T-helper 1 cell (primary cell): ENCODE measurements at regions not wholly inside any gene's neighbourhood (a gene's known extent, or its start where the extent isn't known, plus 50 kb on each side); places are given as distances from the start of the nearest gene placed in this dataset.
"Not testable (repeated sequence)": the region's sequence is repeated elsewhere in the genome, so short reads cannot be mapped to it uniquely, and the experiment has no call there.

ENCODE experiments used
- DNase-seq, 5 donors: peaks; one replicate each; pipeline ENCODE4 v3.0.0-alpha.2; 2012 to 2020

DNA sequence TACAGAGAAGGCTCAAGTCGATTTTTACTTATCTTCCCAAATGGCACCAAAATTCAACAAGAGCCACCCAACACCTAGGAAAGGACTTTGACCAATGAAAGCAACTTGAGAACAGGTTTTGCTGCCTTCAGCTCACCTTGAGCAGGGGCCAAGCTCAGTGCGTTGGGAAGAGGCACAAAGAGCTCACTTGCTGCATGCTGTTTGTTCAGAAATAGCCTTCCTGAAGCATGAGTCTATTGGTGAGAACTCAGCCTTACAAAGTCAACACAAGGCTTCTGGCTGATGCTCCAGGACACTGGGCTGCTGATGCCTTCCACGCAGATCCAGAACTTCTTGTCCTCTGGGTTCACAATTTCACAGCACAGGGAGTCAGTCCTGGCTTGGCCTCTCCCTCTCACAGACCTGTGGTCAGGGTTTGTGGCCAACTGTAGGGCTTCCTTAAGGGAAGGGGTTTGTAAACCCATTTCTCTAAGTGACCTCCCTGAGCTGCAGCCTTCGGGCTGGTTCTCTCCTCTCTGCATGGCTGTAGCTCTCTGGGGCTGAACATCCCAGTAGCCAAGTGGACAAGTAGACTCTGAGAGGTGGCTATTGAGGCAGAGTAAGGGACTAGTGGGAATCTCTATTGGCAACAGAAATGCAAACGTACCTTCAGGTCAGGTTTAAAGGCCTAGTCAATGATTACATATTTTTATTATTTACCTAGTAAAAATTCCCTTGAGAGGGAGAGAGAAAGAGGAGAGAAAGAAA, 124.7 kb upstream of the GATA6 start:
- DNase-seq: no peak

DNA sequence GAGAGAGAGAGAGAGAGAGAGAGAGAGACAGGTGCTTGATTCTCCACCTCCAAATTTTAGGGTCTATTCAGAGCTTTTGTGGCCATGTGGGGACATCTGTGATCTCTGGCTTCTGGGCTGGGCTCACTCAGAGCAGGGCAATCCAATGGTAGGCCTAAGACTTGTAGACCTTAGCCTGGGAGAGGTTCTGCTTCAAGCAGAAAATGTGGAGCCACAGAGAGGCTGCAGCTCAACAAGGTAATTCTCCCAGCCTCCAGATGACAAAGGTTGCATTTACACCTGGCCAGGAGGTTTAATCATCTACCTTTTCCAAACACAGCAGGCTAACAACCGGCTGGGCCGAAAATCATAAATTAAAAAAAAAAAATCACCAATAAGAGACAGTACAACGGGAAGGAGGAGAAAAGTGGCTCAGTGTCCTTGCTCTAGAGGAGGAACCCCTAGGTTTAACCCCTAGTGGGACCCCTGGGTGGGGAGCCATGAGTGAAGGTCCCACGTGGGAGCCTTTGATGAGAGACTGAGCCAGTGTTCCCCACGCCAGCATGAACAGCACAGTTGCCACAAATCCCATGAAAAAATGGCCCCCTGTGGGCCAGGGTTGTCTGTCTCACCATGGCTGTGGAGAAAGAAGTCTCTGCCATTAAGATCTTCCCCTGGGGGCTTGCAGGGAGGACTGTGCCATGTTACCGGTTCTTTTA, 124.0 kb upstream of the GATA6 start:
- no peak for DNase-seq

DNA sequence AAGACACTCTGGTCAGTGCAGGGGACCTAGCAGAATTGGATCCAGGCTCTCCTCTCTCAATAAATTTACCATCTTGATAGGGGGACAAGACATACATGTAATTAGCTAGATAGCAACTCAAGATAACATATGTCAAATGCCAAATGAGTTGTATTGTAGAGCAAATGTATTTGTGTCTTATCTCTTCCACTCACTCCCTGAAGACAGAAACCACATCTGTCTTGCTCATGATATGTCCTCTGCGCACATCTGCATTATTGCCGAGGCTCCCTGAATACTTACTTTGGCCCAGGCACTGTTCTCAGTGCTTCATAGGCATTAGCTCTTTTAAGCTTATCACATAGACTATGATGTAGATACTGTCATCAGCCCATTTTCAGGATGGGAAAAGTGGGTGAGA, 122.9 kb upstream of the GATA6 start:
- DNase-seq: no peak

DNA sequence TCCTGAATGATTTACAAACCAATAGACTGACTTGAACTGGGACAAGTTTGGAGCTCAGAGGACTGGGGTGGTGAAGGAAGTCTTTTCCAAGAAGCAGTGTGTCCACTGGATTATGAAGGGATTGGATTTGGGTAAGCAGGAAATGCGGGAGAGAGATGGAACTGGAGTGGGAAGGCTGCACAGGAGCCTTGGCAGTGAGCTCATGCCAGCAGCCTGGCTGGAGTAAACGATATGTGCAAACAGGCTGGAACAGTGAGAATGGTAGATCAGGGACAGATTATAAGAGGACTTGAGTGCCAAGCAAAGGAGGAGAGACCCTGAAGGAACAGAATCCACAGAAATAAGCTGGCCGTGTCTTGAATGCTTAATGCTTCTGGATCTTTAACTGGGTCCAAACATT, 121.9 kb upstream of the GATA6 start:
- DNase-seq: no peak

DNA sequence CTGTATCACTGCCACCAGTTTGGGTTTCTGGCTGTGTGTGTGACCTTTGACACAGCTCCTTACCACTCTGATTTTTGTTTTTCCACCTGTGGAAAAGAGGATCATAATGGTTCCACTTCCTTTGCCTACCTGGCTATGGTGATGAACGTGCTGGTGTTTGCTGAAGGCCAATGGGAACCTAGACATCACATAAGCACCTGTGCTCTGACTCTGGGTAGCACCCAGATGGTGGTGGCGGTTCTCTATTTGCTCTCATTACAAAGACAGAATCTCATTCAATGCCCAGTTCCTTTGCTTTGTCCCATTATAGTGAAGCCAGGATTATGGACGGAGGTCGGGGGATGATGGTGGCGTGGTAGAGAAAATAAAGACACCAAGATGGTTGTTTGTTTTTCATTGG, 121.2 kb upstream of the GATA6 start:
- no peak for DNase-seq

DNA sequence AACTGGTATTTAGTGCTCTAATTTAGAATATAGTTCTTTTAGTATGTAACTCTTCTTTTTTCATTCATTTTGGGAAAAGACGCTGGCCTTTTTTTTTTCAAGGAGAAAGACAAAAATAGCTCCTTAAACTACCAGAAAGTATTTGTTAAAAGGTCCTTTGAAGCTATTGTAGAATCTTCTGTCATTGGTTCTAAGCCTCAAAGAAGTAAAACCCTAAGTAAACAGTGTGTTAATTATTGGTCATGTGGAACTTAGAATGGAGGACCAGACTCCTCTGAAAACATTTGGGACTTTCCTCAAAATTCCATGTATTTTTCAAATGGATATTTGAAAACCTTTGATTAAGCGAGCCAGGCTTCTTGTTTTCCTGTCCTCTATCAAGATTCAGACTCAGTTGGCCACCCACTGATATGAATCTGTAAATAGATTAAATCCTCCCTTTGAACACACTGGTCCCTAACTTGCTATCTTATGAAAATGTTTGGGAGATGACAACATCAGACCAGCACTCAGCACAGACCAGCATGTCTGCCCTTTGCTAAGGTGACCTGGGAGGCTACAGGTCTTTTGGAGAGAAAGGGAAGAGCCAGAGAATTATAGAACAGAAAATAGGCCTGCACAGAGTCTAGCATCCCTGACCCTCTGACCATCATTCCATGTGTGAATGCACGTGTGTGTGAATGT, 120.3 kb upstream of the GATA6 start:
- no peak for DNase-seq

DNA sequence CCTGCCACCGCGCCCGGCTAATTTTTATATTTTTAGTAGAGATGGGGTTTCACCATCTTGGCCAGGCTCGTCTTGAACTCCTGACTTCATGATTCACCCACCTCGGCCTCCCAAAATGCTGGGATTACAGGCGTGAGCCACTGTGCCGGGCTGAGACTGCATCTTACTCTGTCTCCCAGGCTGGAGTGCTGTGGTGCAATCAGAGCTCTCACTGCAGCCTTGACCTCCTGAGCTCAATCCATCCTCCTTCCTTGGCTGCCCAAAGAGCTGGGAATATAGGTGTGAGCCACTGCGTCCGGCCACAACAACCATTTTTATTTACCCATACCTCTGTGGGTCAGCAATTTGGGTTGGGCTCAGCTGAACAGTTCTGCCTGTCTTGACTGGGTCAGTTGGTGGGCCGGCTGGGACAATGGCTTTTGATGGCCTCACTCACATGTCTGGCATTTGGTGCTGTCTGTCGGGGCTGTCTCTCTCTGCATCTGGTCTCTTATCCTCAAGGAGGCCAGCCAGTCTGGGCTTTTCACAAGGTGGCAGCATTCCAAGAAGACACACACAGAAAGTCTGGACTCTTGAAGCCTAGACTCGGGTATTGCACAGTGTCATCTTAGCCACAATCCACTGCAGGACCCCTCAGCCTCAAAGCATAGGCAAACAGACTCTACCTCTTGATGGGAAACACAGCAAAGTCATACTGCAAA, 116.8 kb upstream of the GATA6 start:
- no peak for DNase-seq

DNA sequence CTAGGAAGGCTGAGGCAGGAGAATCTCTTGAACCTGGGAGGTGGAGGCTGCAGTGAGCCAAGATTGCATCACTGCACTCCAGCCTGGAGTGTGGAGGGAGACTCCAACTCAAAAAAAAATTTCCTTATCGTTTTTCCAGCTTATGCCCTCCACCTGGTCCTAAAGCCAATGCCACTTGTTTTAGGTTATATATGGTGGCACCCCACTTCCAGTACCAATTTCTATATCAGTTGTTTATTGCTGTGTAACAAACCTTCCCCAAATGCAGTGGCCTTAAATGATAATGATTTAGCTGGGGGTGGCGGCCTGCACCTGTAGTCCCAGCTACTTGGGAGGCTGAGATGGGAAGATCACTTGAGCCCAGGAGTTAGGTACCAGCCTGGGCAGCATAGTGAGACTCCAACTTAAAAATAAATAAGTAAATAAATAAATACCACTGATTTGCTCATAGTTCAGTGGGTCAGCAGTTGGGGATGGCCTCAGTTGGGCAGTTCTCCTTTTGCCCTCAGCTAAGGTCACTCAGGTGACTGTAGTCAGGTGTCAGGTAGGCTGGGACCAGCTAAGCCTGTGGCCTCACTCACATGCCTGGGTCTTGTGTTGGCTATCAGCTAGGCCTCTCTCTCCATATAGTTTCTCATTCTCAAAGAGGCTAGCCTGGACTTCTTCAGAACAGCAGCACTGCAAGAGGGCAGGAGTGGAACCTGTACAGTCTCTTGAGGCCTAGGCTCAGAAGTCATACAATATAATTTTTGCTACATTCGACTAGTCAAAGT, 113.7 kb upstream of the GATA6 start:
- no peak for DNase-seq

DNA sequence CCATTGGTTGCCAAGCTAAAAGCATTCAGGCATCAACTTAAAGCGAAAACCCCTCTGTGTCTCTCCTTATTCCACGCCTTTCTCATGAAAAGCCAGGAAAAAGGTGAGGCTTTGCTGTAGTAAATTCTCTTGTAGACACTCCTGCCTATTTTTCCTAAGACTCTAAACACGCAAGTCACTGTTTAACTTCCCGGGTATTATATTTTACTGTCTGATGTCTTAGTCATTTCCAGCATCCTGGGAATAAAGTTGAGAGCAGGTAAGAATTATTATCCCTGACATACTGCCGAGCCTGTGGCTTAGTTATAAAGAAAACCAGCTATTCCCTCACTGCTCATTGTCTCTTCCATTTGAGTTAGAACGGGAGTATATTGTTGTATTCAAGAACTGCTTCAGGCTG, 112.4 kb upstream of the GATA6 start:
- no peak for DNase-seq

DNA sequence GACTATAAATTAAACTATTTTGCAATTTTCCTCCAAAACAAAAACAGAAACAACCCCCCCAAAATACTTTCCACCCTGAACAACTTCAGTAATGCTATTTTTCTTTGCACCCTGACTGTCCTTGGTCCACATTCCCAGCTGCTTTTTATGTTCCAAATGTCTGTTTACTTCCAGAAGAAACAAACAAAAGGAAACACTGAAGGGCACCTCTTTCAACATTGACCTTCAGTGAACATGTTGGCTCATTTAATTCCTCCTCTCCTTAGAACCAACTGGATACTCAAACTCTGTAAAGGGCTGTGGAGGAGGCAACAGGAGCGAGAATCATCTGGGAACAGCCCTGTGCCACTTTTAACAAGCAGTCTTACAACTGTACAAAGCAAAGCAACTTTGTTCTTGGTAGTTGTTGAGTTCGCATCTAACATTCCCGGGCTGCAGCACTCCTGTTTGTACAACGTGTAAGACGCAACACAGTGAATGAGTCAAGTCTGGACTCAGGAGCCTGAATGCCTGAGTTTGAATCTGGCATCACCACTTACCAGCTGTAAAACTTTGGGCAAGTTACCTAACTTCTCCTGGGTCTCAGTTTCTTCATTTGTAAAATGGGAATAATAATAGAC, 111.4 kb upstream of the GATA6 start:
- no peak for DNase-seq

DNA sequence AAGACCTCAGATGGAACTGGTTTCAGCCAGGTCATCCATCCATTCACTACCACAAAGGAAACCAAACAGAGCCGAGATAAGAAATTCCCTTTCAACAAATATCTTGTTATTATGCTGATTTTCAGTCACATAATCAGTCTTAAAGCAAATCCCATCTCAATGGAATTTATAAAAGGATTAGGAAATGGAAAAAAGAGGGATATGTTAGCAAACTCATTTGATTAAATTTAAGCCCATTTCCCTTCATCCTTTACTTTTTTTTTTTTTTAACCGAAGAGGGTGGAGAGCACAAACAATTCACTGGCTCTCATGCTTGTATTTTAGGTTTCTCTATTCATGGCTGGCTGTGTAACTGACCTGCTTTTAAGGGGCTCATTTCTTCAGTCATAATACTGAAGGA, 109.0 kb upstream of the GATA6 start:
- no peak for DNase-seq

DNA sequence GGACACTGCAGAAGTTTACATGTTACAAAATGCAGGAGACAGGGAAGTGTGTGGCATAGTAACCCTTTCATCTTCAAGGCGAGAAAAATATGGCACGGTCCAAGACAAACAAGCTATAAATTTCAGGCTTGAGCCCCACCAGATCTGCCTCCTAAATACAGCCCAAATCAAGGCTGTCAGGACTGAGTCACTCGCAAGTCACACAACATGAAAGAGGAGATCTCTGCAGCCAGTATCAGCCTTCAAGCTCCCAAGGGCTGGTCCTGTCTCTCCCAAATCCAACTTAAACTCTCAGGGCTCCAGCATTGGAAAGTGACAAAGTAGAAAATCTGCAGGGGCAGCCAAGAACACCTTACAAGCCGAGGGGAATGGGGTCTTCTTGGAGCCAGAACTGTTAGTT, 106.3 kb upstream of the GATA6 start:
- no peak for DNase-seq

DNA sequence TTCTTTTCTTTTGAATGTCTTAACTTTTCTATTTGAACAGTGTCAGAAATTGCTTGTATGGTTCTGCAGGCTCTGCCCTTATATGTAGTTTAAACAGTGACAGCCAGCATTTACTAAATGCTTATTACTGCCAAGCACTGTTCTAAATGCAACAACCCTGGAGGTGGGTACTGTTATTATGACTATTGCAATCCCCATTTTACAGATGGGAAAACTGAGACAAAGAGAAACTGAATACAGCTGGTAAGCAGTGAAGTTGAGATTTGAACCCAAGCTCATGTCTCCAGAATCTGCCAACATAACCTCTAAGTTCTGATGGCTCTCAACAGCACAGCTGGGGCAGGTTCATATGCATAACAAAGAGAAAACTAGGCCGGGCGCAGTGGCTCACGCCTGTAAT, 105.7 kb upstream of the GATA6 start:
- no peak for DNase-seq

DNA sequence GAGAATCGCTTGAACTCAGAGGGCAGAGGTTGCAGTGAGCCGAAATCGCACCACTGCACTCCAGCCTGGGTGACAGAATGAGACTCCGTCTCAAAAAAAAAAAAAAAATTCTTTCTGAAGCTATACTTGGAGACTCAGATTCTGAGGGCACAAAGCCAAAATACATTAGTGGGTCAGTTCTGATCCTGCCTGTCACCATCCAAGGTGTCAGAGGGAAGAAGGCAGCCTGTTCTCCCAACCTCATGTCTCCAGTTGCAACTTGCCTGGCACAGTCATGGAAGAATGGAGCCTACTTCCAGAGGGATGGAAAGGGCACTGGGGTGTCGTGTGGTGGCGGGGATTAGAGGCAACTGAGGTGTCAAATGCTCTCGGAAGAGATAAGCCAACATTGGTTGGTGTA, 104.8 kb upstream of the GATA6 start:
- no peak for DNase-seq

DNA sequence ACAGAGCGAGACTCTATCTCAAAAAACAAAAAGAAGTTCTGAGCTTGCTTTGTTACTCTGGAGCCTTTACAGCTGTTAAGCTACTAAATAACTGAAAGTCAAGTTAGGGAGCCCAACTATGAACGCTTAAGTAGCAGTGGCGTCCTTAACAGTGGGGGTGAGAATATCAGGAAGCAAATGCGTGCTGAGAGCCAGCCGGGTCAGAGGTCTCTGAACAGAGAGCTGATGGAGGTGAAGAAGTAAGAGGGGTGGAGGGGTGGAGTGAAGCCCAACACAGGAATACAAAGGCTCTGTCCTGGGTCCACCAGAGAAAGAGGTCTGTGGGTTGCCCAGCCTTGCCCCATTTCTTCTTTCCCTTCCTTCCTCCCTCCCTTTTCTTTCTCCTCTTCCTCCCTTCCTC, 104.1 kb upstream of the GATA6 start:
- no peak for DNase-seq

DNA sequence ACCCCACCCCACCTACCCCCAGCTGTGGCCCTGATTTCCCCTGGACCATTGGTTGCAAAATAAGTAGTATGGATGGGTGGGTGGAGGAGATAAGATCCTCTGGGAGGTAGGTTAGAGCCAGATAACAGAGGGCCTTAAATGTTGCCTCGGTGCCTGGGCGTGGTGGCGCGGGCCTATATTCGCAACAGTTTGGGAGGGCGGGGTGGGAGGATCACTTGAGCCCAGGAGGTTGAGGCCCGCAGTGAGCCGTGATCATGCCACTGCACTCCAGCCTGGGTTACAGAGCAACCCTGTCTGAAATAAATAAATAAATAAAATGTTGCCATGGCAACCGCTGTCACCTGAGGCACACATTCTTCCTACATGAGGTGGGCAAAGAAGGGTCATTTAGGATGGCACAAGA, 103.3 kb upstream of the GATA6 start:
- DNase-seq: no peak

DNA sequence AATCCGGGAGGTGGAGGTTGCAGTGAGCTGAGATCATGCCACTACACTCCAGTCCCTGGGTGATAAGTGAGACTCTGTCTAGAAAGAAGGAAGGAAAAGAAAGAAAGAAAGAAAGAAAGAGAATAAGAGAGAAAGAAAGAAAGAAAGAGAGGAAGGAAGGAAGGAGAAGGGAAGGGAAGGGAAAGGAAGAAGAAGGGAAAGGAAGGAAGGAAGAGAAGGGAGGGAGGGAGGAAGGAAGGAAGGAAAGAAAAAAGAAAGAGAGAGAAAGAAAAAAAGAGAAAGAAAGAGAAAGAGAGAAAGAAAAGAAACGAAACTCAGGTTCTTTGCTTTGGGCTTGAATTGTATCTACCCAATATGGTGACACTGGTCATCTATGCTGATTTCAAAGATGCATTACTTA, 102.3 kb upstream of the GATA6 start:
- DNase-seq: no peak

DNA sequence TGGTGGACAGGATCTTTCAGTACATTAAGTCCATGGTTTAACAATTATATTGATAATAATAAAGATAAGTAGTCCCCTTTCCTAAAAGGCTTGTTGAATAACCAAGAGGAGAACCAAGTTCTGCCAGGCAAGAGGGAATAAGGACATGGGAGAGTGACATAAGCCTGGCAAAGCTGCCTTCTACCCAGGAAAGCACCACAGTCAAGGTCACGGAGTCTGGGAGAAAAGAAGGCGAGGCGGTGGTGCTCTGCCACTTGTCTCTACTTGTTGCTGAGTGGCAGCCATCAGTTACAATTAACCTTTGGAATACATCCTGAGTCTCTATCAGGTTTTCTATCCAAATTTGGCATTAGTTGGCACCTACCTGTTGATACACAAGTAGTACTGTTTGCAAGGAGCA, 101.7 kb upstream of the GATA6 start:
- no peak for DNase-seq

DNA sequence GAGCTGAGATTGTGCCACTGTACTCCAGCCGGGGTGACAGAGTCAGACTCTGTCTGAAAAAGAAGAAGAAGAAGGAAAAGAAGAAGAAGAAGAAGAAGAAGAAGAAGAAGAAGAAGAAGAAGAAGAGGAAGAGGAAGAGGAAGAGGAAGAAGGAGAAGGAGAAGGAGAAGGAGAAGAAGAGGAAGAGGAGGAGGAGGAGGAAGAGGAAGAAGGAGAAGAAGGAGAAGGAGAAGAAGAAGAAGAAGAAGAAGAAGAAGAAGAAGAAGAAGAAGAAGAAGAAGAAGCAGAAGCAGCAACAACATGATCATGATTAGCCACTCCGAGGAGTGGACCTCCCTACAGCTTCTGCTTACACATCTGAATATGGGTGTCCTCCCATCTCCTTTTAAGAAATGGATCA, 100.6 kb upstream of the GATA6 start:
- DNase-seq: not testable (repeated sequence)

DNA sequence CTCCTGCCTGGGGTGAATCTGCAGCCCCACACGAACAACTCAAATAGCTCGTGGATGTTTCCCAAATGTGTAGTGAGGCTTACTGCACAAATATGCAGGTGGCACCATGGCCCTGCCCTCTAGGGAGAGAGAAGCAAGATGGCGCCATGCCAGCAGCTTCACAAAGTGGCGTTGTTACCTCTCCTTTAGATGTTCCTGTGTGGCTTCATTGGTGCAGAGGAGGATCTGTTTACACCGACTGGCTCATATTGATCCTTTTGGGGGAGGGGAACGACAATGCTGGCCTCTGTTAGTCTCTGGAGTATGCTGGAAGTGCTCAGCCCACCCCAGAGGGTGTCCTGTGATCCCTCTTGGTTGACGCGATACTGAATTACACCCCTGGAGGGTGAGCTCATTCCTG, 99.5 kb upstream of the GATA6 start:
- DNase-seq: no peak

DNA sequence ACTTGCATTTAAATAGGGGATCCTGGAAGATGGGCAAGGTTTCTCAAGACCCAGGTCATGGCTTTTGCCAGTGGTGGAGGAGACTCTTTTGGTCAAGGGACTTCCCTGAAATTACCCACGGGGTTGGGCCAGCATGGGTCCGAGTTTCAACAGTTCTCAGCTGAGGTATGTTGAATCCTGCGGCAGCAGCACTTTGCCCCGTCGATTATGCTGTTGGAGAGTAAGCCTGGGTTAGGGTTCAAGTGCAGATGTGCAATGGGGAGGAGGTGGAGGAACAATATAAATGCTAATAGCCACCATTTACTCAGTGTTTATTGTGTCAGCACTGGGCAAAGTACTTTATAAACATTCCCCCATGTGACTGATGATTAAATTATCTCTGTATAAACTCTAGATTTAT, 96.0 kb upstream of the GATA6 start:
- DNase-seq: no peak
